ENCODE measurements at regions not wholly inside any gene's neighbourhood (a gene's known extent, or its start where the extent isn't known, plus 50 kb on each side); places are given as distances from the start of the nearest gene placed in this dataset.
"Not testable (repeated sequence)": the region's sequence is repeated elsewhere in the genome, so short reads cannot be mapped to it uniquely, and the experiment has no call there.

- no peak for TF ChIP-seq CTCF (IDR thresholded peaks at IDR 0.05)
- ATAC-seq (ENCODE audit: low FRiP score): no peak
- no peak for DNase-seq (ENCODE audit: low spot score)
These were observed 736.6 kb downstream of the EPHA7 start for GRCh38 chr6:92682516-92683398.

GRCh38 chr6:92681401-92681800 lies 738.0 kb downstream of the EPHA7 start:
- no peak for TF ChIP-seq CTCF (IDR thresholded peaks at IDR 0.05)
- ATAC-seq (ENCODE audit: low FRiP score) (no peak), DNase-seq (ENCODE audit: low spot score) (no peak)

GRCh38 chr6:92671462-92671861 lies 747.9 kb downstream of the EPHA7 start:
- ATAC-seq (ENCODE audit: low FRiP score); DNase-seq (ENCODE audit: low spot score): not testable (repeated sequence)

- DNase-seq (ENCODE audit: low spot score): no peak
- no peak for ATAC-seq (ENCODE audit: low FRiP score)
- TF ChIP-seq CTCF (IDR thresholded peaks at IDR 0.05): no peak
These were observed 751.5 kb downstream of the EPHA7 start for GRCh38 chr6:92667843-92668242.

- DNase-seq (ENCODE audit: low spot score) (no peak), ATAC-seq (ENCODE audit: low FRiP score) (no peak)
- TF ChIP-seq CTCF (IDR thresholded peaks at IDR 0.05): no peak
These were observed 770.8 kb downstream of the EPHA7 start for GRCh38 chr6:92648364-92649086.

- no peak for TF ChIP-seq CTCF (IDR thresholded peaks at IDR 0.05)
- ATAC-seq (ENCODE audit: low FRiP score) (peak; percentile 66), DNase-seq (ENCODE audit: low spot score) (no peak)
These were observed 771.7 kb downstream of the EPHA7 start for GRCh38 chr6:92647630-92648029.

- DNase-seq (ENCODE audit: low spot score); ATAC-seq (ENCODE audit: low FRiP score): not testable (repeated sequence)
These were observed 775.1 kb downstream of the EPHA7 start for GRCh38 chr6:92644104-92644791.
